NCI-H1417 (cell line): ENCODE measurements at regions not wholly inside any gene's neighbourhood (a gene's known extent, or its start where the extent isn't known, plus 50 kb on each side); places are given as distances from the start of the nearest gene placed in this dataset.

Experiments
- DNase-seq, 3 experiments: peaks; one replicate each; lab custom pipeline; 2025; lab: John Stamatoyannopoulos, UW

GRCh38 chr5:68480335-68480940 lies 264.9 kb downstream of the PIK3R1 start:
- no peak for DNase-seq

DNA sequence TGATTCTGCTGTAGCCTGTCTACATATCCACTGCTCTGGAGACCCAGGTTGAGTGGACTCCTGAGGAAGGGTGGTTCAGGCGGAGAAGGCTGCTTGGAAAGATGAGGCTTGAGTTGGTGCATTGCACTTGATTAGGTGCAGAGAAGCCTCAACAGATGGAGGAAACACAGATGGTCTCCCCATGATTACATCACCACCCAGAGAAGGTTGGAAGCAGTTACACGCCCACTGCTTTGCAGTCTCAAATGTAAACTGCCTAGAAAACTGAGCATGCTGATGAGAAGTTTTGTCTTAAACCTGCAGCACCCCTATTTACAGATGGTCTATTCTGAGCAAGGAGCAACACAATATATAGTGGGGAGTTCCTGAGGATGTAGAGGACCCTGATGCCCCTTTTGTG lies 266.6 kb downstream of the PIK3R1 start:
- DNase-seq: no peak

DNA sequence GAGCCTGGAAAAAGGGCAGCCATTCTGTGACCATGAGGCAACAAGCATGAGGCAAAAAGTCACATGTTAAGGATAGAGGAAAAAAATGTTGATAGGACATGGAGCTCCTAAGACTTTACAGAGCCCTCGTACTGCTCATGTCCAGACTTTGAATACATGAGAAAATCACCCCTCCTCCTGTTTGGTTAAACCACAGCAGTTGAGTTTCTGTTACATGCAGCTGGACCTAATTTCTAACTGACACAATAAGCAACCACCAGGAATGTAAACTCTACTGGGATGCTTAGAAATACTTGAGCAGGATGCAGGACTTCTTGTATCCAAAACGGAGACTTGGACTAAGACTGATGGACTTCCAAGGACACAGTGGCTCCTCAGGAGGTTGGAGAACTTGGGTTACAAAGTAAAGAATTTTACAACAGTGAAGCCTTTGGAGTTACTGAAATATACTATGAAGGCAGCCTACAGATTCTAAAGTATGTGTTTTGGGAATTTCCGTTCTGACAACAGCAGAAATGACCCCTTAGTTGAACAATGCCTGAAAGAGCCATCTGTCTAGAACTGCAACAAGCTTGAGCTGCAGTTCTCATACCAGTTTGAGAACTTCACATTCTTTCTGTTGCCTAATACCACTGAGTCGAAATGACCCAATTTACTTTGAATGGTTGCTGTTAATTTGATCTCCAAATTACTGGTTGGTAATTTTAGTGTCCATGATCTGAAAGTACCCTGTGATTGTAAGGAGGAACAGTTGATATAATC lies 268.9 kb downstream of the PIK3R1 start:
- DNase-seq: peak in 1 of 3 experiments; percentile 15

DNA sequence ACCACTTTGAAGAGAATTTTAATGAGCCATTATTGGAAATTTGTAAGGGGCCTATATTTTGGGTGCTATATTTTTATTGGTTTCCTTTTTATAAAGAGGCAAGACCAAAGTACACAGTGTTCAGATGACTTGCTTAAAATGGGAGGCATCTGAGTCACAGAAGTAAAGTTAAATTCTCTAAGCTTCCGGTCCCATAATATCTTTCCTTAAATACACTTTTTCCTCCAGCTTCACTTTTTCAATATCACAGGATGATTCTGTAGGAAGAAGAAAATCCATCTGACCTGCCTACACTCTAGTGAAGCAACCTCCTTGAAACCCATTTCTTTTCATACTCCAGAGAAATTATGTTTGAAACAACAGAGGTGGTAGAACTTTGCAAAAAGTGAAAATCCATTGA lies 274.0 kb downstream of the PIK3R1 start:
- DNase-seq: no peak

GRCh38 chr5:68490406-68490805 lies 274.9 kb downstream of the PIK3R1 start:
- DNase-seq: no peak

- no peak for DNase-seq
Observed at GRCh38 chr5:68494771-68495170, 279.2 kb downstream of the PIK3R1 start.

DNA sequence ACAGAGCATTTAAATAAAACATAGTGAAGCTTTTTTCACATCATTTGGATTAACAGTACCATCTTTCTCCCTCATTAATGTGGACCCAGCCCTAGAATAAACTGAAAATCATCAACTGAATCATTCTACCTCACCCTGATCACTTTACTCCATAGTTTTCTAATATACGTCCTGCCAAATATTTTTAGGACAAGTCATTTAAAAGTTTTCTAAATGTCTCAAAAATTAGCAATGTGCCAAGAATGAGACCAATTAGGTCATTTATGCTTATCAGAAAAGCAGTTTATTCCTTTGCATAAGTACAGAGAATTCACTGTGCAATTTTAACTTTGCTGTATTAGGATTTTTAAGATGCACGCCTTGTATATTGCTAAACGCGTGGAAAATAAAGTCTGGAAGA lies 284.4 kb downstream of the PIK3R1 start:
- DNase-seq: no peak

DNA sequence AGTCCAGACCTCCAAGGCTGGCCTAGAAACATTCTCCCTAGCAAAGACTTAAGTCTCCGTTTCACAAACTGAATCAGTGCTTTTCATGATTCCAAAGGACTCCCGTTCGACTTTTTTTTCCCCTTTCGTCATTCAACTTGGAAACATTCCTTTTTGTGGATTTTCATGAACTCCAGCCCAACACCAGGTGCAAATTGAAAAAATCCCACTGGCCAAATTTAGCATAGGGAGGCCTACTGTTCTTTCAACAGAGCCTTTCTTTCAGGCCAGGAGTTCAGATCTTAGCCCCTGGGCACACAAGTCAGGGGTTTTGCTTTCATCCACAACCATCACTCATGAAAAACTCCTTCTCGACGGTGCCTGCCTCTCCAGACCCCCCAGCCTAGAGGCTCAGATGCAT lies 285.3 kb downstream of the PIK3R1 start:
- DNase-seq: no peak

GRCh38 chr5:68502531-68502930 lies 287.0 kb downstream of the PIK3R1 start:
- no peak for DNase-seq

DNA sequence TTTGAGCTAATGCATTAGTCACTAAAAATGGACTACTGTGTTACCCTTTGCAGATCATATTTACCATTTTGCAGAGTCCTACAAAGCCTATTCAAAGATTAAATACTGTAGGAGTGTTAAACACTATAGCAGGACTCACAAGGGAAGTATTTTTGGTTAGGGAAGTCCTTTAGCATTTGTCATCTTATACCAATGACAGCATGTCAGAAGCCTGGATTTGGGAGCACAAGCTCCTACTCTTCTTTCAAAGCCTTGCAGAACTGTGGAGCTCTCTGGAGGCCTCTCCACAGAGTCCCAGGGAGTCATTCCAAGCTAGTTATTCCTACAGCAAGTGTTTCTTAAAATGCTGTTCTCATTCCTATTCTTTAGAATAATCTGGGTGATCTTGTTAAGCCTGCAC lies 288.8 kb downstream of the PIK3R1 start:
- no peak for DNase-seq

GRCh38 chr5:68505917-68506860 lies 290.6 kb downstream of the PIK3R1 start:
- peak in 1 of 3 experiments; percentile 13 for DNase-seq

GRCh38 chr5:68515514-68515913 lies 300.0 kb downstream of the PIK3R1 start:
- peak in 1 of 3 experiments; percentile 69 for DNase-seq

- DNase-seq: no peak
Observed at GRCh38 chr5:68518286-68518685, 302.7 kb downstream of the PIK3R1 start.

DNA sequence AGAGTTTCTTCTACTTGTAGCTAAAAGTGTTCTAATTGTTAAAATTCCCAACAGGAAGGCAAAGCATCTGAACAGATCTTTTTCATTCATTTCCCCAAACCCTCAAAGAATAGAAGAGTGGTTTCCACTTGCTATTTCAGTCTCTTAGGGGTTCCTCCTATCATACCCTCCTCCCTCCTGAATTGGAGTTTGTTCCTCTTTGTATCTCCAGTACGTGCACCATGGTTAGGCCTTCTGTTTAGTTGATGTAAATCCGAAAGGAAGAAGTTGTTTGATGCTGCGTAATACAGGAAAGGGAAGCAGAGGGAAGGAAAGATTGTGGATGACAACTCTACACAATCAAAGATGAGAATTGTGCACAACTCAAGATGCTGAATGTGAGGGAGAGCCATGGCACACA lies 303.6 kb downstream of the PIK3R1 start:
- no peak for DNase-seq

DNA sequence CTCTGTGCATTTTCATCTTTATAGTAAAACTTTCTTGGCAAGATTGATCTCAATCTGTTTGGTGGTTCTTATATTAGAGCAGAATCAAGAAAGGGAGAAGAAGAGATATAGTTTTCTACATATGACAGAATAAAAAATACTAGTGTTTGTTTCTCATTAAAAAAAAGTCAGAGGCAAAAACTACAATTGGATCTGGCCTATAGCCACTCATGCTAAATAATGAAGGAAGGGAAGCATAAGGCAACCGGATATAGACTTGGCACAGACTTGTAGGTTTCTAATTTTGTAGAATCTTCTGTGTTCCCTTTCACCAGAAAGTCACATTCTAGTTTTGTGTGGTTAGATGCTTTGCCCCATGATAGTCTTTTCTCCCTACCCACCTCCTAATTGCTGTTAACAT lies 306.2 kb downstream of the PIK3R1 start:
- no peak for DNase-seq

GRCh38 chr5:68522863-68523262 lies 307.3 kb downstream of the PIK3R1 start:
- no peak for DNase-seq

DNA sequence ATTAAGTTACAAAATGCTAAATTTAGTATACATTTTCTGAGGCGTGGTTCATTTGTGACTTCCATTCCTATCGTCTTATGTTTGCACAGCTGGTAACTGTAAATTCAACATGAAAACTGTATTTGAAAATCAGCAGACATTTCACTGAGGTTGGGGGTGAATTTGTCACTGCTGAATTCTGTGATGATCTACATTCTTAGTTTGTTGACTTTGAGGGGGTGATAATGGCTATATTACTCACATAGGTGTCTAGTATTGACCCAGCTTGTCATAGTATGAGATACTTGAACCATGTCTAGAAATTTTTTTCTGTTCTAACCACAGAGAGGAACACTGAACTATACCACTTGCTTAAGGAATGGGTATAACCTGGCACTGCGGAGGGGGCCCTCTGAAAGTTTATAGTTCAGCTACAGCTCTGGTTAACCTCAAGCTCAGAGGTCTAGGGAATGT lies 313.3 kb downstream of the PIK3R1 start:
- peak in 1 of 3 experiments; percentile 56 for DNase-seq

- DNase-seq: no peak
Observed at GRCh38 chr5:68529581-68529980, 314.0 kb downstream of the PIK3R1 start.

GRCh38 chr5:68531970-68532369 lies 316.4 kb downstream of the PIK3R1 start:
- no peak for DNase-seq

GRCh38 chr5:68533051-68533450 lies 317.5 kb downstream of the PIK3R1 start:
- no peak for DNase-seq

DNA sequence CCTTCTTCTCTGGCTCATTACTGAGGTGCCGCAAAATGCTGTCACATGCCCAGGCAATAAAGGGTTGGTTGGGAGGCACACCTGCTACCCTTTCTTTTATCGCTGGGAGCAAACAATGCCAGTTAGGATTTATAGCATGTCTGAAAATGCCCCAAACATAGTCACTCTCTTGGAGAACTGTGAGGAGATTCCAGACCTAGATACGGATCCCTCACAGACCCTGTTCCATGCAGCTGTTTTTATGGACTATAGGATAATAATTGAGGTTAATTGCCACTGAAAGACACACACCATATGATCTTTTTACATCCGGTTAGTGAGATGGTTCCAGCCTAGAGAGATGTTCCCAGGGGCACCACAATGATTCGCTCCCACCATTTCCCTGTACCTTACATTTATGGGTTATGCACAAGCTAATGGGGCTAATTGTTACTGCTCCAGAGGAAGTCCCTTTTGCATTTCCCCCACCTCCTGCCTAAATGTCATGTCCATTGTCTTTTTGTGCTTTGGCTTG lies 318.1 kb downstream of the PIK3R1 start:
- DNase-seq: peak; percentile 64 to 90 (median 86)
